Mesothelial cell of epicardium (in vitro differentiated cells): ENCODE measurements at regions not wholly inside any gene's neighbourhood (a gene's known extent, or its start where the extent isn't known, plus 50 kb on each side); places are given as distances from the start of the nearest gene placed in this dataset.

Experiments used
- DNase-seq, 2 experiments: peaks; one replicate each; pipeline ENCODE4 v3.0.0; 2021; ENCODE audit warnings: low spot score in 2 of 2; ENCODE audit not compliant: unreplicated experiment in 2 of 2
- H3K27ac Mint-ChIP-seq: 2 replicates; pipeline ENCODE4 v1.8.0; 2021; ENCODE audit warnings: mixed read lengths
- H3K27me3 Mint-ChIP-seq: 2 replicates; pipeline ENCODE4 v1.8.0; 2021; ENCODE audit warnings: low read depth, mixed read lengths
- H3K36me3 Mint-ChIP-seq: 2 replicates; pipeline ENCODE4 v1.8.0; 2021; ENCODE audit warnings: mixed read lengths
- H3K4me1 Mint-ChIP-seq: 2 replicates; pipeline ENCODE4 v1.8.0; 2021; ENCODE audit warnings: mixed read lengths
- H3K4me3 Mint-ChIP-seq: 2 replicates; pipeline ENCODE4 v1.8.0; 2021; ENCODE audit warnings: mild to moderate bottlenecking, moderate library complexity, mixed read lengths
- H3K9me3 Mint-ChIP-seq: 2 replicates; pipeline ENCODE4 v1.8.0; 2021; ENCODE audit warnings: mixed read lengths
- CTCF ChIP-seq: fragments of 200-600 bp; sonication (generic); IDR thresholded peaks from one replicate; pipeline ENCODE4 v1.5.0; 2021; ENCODE audit warnings: antibody characterized with exemption; ENCODE audit not compliant: unreplicated experiment

- no peak for TF ChIP-seq CTCF
- no peak overlapping the region for H3K4me3 Mint-ChIP-seq
- H3K27me3 Mint-ChIP-seq = no peaks in the 10 kb centered on the region
- H3K9me3 Mint-ChIP-seq = peaks cover 6% of the 10 kb centered on the region
- peak overlapping the region; percentile 63 for H3K27ac Mint-ChIP-seq
- peaks cover 39% of the 10 kb centered on the region for H3K4me1 Mint-ChIP-seq
- no peak for DNase-seq
- H3K36me3 Mint-ChIP-seq = peaks cover 5% of the 10 kb centered on the region
Observed at GRCh38 chr11:10911907-10912306, 54.1 kb upstream of the ZBED5 start.

DNA sequence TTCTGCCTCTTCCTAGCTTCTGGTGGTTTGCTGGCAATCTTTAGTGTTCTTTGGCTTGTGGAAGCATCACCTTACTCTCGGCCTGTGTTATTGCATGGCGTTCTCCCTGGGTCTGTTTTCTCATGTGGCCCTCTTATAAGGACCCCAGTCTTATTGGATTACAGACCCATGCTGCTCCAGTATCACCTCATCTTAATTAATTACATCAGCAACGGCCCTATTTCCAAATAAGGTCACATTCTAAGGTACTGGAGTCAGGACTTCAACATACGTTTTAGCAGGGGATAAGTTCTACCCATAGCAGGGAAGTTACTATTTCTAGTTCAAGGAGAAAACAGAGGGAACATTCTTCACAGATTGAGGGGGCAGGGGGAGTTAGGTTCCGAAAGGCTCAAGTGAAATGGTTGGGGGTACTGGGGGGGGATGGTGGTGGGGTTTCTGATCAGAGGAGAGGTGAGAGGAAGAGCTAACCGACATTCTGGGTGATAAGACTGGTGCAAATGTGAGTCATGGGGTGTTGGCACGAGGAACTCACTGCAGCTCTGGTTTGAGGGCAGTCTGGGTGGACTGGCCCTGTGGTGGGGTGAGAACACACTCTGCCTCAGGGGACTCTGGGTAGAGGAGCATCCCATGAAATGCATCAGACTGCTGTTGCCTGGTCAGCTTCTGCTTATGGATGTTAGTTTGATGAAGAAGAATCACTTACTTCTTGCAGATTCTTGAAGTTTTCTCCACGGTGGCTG, 51.5 kb upstream of the ZBED5 start:
- Mint-ChIP-seq H3K27ac (peak overlapping the region; percentile 92), H3K27me3 (no peaks in the 10 kb centered on the region), H3K4me1 (peaks cover 46% of the 10 kb centered on the region), H3K4me3 (no peak overlapping the region), H3K36me3 (no peaks in the 10 kb centered on the region), H3K9me3 (no peaks in the 10 kb centered on the region)
- TF ChIP-seq CTCF = no peak
- DNase-seq = no peak

- no peaks in the 10 kb centered on the region for H3K36me3 Mint-ChIP-seq
- no peaks in the 10 kb centered on the region for H3K27me3 Mint-ChIP-seq
- H3K27ac Mint-ChIP-seq = peak overlapping the region; percentile 92
- H3K9me3 Mint-ChIP-seq = no peaks in the 10 kb centered on the region
- no peak overlapping the region for H3K4me3 Mint-ChIP-seq
- no peak for TF ChIP-seq CTCF
- peak; percentile 55 to 71 for DNase-seq
- peaks cover 46% of the 10 kb centered on the region for H3K4me1 Mint-ChIP-seq
Observed at GRCh38 chr11:10908215-10908951, 50.5 kb upstream of the ZBED5 start.
